ENCODE measurements at regions not wholly inside any gene's neighbourhood (a gene's known extent, or its start where the extent isn't known, plus 50 kb on each side); places are given as distances from the start of the nearest gene placed in this dataset.

- no peak for TF ChIP-seq ATF2 (IDR thresholded peaks at IDR 0.05; ENCODE audit: low read length)
Measured at GRCh38 chr3:109774108-109774507, 436.8 kb upstream of the DPPA4 start (continued).

GRCh38 chr3:109784285-109784684 is 446.9 kb upstream of the DPPA4 start:
- H4K20me1 ChIP-seq (ENCODE audit: control insufficient read depth, insufficient read depth) = no peaks in the 10 kb centered on the region
- POLR2A ChIA-PET = no interaction called here
- no peak for ATAC-seq
- H3K36me3 ChIP-seq (ENCODE audit: control insufficient read depth in 2 of 2, insufficient read depth in 2 of 2, low read length in 1 of 2) = no peaks in the 10 kb centered on the region
- H3K9me3 ChIP-seq (replicated peaks; ENCODE audit: control insufficient read depth, insufficient read depth, low read length) = no peaks in the 10 kb centered on the region
- SMC1A ChIA-PET (ENCODE audit: uncharacterized antibody, unreplicated experiment) = no interaction called here
- TF ChIP-seq, protein P1, sequence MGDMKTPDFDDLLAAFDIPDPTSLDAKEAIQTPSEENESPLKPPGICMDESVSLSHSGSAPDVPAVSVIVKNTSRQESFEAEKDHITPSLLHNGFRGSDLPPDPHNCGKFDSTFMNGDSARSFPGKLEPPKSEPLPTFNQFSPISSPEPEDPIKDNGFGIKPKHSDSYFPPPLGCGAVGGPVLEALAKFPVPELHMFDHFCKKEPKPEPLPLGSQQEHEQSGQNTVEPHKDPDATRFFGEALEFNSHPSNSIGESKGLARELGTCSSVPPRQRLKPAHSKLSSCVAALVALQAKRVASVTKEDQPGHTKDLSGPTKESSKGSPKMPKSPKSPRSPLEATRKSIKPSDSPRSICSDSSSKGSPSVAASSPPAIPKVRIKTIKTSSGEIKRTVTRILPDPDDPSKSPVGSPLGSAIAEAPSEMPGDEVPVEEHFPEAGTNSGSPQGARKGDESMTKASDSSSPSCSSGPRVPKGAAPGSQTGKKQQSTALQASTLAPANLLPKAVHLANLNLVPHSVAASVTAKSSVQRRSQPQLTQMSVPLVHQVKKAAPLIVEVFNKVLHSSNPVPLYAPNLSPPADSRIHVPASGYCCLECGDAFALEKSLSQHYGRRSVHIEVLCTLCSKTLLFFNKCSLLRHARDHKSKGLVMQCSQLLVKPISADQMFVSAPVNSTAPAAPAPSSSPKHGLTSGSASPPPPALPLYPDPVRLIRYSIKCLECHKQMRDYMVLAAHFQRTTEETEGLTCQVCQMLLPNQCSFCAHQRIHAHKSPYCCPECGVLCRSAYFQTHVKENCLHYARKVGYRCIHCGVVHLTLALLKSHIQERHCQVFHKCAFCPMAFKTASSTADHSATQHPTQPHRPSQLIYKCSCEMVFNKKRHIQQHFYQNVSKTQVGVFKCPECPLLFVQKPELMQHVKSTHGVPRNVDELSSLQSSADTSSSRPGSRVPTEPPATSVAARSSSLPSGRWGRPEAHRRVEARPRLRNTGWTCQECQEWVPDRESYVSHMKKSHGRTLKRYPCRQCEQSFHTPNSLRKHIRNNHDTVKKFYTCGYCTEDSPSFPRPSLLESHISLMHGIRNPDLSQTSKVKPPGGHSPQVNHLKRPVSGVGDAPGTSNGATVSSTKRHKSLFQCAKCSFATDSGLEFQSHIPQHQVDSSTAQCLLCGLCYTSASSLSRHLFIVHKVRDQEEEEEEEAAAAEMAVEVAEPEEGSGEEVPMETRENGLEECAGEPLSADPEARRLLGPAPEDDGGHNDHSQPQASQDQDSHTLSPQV (IDR thresholded peaks at IDR 0.05) = no peak
- no peak for TF ChIP-seq ZBED1 (IDR thresholded peaks at IDR 0.05; ENCODE audit: borderline replicate concordance)
- TF ChIP-seq, protein P2, sequence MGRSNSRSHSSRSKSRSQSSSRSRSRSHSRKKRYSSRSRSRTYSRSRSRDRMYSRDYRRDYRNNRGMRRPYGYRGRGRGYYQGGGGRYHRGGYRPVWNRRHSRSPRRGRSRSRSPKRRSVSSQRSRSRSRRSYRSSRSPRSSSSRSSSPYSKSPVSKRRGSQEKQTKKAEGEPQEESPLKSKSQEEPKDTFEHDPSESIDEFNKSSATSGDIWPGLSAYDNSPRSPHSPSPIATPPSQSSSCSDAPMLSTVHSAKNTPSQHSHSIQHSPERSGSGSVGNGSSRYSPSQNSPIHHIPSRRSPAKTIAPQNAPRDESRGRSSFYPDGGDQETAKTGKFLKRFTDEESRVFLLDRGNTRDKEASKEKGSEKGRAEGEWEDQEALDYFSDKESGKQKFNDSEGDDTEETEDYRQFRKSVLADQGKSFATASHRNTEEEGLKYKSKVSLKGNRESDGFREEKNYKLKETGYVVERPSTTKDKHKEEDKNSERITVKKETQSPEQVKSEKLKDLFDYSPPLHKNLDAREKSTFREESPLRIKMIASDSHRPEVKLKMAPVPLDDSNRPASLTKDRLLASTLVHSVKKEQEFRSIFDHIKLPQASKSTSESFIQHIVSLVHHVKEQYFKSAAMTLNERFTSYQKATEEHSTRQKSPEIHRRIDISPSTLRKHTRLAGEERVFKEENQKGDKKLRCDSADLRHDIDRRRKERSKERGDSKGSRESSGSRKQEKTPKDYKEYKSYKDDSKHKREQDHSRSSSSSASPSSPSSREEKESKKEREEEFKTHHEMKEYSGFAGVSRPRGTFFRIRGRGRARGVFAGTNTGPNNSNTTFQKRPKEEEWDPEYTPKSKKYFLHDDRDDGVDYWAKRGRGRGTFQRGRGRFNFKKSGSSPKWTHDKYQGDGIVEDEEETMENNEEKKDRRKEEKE (IDR thresholded peaks at IDR 0.05) = no peak
- TF ChIP-seq, protein P3, sequence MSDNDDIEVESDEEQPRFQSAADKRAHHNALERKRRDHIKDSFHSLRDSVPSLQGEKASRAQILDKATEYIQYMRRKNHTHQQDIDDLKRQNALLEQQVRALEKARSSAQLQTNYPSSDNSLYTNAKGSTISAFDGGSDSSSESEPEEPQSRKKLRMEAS (IDR thresholded peaks at IDR 0.05; ENCODE audit: low read depth, low read length) = no peak
- no peak for TF ChIP-seq HDAC2 (IDR thresholded peaks at IDR 0.05)
- no peak for TF ChIP-seq LARP7 (IDR thresholded peaks at IDR 0.05)
- no peak for TF ChIP-seq CREB1 (IDR thresholded peaks at IDR 0.05; ENCODE audit: low read depth)
- no peak for TF ChIP-seq MTA2 (IDR thresholded peaks at IDR 0.05; ENCODE audit: low read depth)
- no peak for TF ChIP-seq RAD51 (IDR thresholded peaks at IDR 0.05)
- TF ChIP-seq TBL1XR1 (IDR thresholded peaks at IDR 0.05; ENCODE audit: low read depth, low read length) = no peak
- no peak for TF ChIP-seq SRF (IDR thresholded peaks at IDR 0.05; ENCODE audit: low read depth in 2 of 2, low read length in 2 of 2)
- no peak for TF ChIP-seq YY1 (IDR thresholded peaks at IDR 0.05; ENCODE audit: low read depth, low read length)
- no peak for TF ChIP-seq JUNB (IDR thresholded peaks at IDR 0.05)
- TF ChIP-seq SREBF2 (IDR thresholded peaks at IDR 0.05; ENCODE audit: low read length) = no peak
- TF ChIP-seq NR2F1 (conservative IDR thresholded peaks at IDR 0.05) = no peak
- TF ChIP-seq SUPT20H (IDR thresholded peaks at IDR 0.05; ENCODE audit: borderline replicate concordance, control insufficient read depth, low read depth, low read length) = no peak
- DNase-seq (ENCODE audit: low read depth, low spot score) = no peak
- no TSS peak for BruUV-seq (replicated peaks)
- H3K27me3 ChIP-seq (replicated peaks in 1 of 2; ENCODE audit: control insufficient read depth in 2 of 2, insufficient read depth in 2 of 2, low read length in 1 of 2) = no peaks in the 10 kb centered on the region
- RAD21 ChIA-PET (ENCODE audit: unreplicated experiment) = no interaction called here
- no peak overlapping the region for H3K4me2 ChIP-seq (ENCODE audit: control insufficient read depth, insufficient read depth)
- H3K4me1 ChIP-seq (ENCODE audit: control insufficient read depth, insufficient read depth, low read length) = no peaks in the 10 kb centered on the region
- H3K79me2 ChIP-seq (ENCODE audit: control insufficient read depth, insufficient read depth, low read length) = no peaks in the 10 kb centered on the region
- WGBS (ENCODE audit: insufficient coverage, insufficient replicate concordance, low lambda C conversion rate, missing lambda C conversion rate) = 0% methylated on average over 1 of the region's 1 CpG
- no peak overlapping the region for H3K4me3 ChIP-seq
- in situ Hi-C loops (cut with MboI) (no loop called here), intact Hi-C loops (cut with micrococcal nuclease; ENCODE audit: unreplicated experiment) (no loop called here)
- H2AFZ ChIP-seq (ENCODE audit: control insufficient read depth, low read depth, low read length) = no peak overlapping the region
- CTCF ChIA-PET = no interaction called here
- no peak for FAIRE-seq
- H3K27ac ChIP-seq (ENCODE audit: control insufficient read depth, insufficient read depth) = no peak overlapping the region
- H3K9ac ChIP-seq (ENCODE audit: control insufficient read depth, insufficient read depth, low read length) = no peak overlapping the region

Measured in GM12878 (cell line).